DND-41 (cell line): ENCODE measurements at regions not wholly inside any gene's neighbourhood (a gene's known extent, or its start where the extent isn't known, plus 50 kb on each side); places are given as distances from the start of the nearest gene placed in this dataset.

Experiments used
- EZH2 ChIP-seq: IDR thresholded peaks from 3 replicates; pipeline ENCODE4 v1.6.1; 2012; ENCODE audit warnings: borderline replicate concordance, low read depth, mild to moderate bottlenecking, moderate library complexity, low read length, inconsistent platforms; ENCODE audit not compliant: severe bottlenecking
- TF ChIP-seq, protein P1 (sequence below): IDR thresholded peaks from 2 replicates; pipeline ENCODE4 v1.5.1; 2012; ENCODE audit warnings: borderline replicate concordance, low read length, moderate library complexity, mild to moderate bottlenecking; ENCODE audit not compliant: poor library complexity, severe bottlenecking; ENCODE audit errors: extremely low read depth

DNA sequence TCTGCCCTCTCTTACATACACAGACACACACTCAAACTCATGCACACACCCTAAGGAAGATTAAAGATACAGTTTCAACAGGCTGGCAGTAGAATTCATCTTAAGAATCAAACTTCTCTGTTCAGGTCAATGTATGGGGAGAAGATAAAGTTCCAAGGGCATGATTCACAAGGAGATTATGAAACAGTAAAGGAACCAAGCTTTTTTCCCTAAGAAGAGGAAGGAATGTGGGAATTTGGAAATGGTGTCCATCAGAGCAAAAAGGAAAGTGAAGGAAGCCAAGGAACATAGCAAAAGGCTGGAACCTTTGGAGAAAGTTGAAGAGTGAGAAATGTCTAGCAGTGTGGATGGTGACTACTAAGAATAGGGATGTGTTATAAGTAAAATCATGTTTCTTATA is 191.0 kb upstream of the NPY2R start:
- TF ChIP-seq, protein P1, sequence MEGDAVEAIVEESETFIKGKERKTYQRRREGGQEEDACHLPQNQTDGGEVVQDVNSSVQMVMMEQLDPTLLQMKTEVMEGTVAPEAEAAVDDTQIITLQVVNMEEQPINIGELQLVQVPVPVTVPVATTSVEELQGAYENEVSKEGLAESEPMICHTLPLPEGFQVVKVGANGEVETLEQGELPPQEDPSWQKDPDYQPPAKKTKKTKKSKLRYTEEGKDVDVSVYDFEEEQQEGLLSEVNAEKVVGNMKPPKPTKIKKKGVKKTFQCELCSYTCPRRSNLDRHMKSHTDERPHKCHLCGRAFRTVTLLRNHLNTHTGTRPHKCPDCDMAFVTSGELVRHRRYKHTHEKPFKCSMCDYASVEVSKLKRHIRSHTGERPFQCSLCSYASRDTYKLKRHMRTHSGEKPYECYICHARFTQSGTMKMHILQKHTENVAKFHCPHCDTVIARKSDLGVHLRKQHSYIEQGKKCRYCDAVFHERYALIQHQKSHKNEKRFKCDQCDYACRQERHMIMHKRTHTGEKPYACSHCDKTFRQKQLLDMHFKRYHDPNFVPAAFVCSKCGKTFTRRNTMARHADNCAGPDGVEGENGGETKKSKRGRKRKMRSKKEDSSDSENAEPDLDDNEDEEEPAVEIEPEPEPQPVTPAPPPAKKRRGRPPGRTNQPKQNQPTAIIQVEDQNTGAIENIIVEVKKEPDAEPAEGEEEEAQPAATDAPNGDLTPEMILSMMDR, result no peak
- no peak for TF ChIP-seq EZH2
